Hepatocyte (in vitro differentiated cells): ENCODE measurements at regions not wholly inside any gene's neighbourhood (a gene's known extent, or its start where the extent isn't known, plus 50 kb on each side); places are given as distances from the start of the nearest gene placed in this dataset.

Experiments
- DNase-seq: peaks from one replicate; pipeline ENCODE4 v3.0.0-alpha.2; 2016; ENCODE audit warnings: low spot score
- H2AFZ ChIP-seq: fragments of 200-600 bp; sonication (generic); 2 replicates; pipeline ENCODE4 v1.6.0; 2016; ENCODE audit warnings: antibody characterized with exemption, mild to moderate bottlenecking
- H3K27ac ChIP-seq: fragments of 200-600 bp; sonication (generic); 2 replicates; pipeline ENCODE4 v1.5.1; 2016; ENCODE audit warnings: mild to moderate bottlenecking
- H3K27me3 ChIP-seq: fragments of 200-600 bp; sonication (generic); 2 replicates; pipeline ENCODE4 v1.6.1; 2016
- H3K36me3 ChIP-seq: fragments of 200-600 bp; sonication (generic); replicated peaks from 2 replicates; pipeline ENCODE4 v1.5.1; 2016; ENCODE audit warnings: low read depth; ENCODE audit not compliant: insufficient read depth
- H3K4me1 ChIP-seq: fragments of 200-600 bp; sonication (generic); 2 replicates; pipeline ENCODE4 v1.5.1; 2016; ENCODE audit warnings: mild to moderate bottlenecking, moderate library complexity; ENCODE audit not compliant: insufficient read depth
- H3K4me2 ChIP-seq: fragments of 200-600 bp; sonication (generic); 2 replicates; pipeline ENCODE4 v1.6.0; 2016
- H3K4me3 ChIP-seq: fragments of 200-600 bp; sonication (generic); 2 replicates; pipeline ENCODE4 v1.5.1; 2016; ENCODE audit warnings: mild to moderate bottlenecking
- H3K79me2 ChIP-seq: fragments of 200-600 bp; sonication (generic); 2 replicates; pipeline ENCODE4 v1.6.0; 2017; ENCODE audit warnings: mild to moderate bottlenecking
- H3K9me2 ChIP-seq: fragments of 200-600 bp; sonication (generic); replicated peaks from 2 replicates; pipeline ENCODE4 v1.6.0; 2017; ENCODE audit warnings: mild to moderate bottlenecking; ENCODE audit not compliant: insufficient read depth
- H3K9me3 ChIP-seq: fragments of 200-600 bp; sonication (generic); 2 replicates; pipeline ENCODE4 v1.5.1; 2016; ENCODE audit warnings: low read depth, mild to moderate bottlenecking
- H4K20me1 ChIP-seq: fragments of 200-600 bp; sonication (generic); 2 replicates; pipeline ENCODE4 v1.6.0; 2016; ENCODE audit warnings: mild to moderate bottlenecking; ENCODE audit not compliant: insufficient read depth, poor library complexity, severe bottlenecking
- CTCF ChIP-seq: fragments of 200-600 bp; sonication (generic); IDR thresholded peaks from 2 replicates; pipeline ENCODE4 v1.5.1; 2016; ENCODE audit warnings: antibody characterized with exemption, mild to moderate bottlenecking; ENCODE audit not compliant: poor library complexity
- EZH2 ChIP-seq: fragments of 200-600 bp; sonication (generic); IDR thresholded peaks from 2 replicates; pipeline ENCODE4 v1.6.1; 2016; ENCODE audit warnings: antibody characterized with exemption, mild to moderate bottlenecking, borderline replicate concordance
- EZH2phosphoT487 ChIP-seq: fragments of 200-600 bp; sonication (generic); IDR thresholded peaks from one replicate; pipeline ENCODE4 v1.6.1; 2018; ENCODE audit warnings: antibody characterized with exemption, mild to moderate bottlenecking, low read depth, moderate library complexity; ENCODE audit not compliant: unreplicated experiment, severe bottlenecking
- WGBS: methylation state at CpG from one replicate; pipeline ENCODE4 v1.1.6; 2016; ENCODE audit warnings: low lambda C conversion rate; ENCODE audit errors: missing lambda C conversion rate; 5-methylcytosine and 5-hydroxymethylcytosine counted together

GRCh38 chr7:153402721-153403541, 643.4 kb downstream of the ACTR3B start:
- no peaks in the 10 kb centered on the region for H4K20me1 ChIP-seq
- no peak overlapping the region for H3K4me2 ChIP-seq
- no peaks in the 10 kb centered on the region for H3K27me3 ChIP-seq
- TF ChIP-seq EZH2phosphoT487 (no peak), EZH2 (no peak), CTCF (no peak)
- no peak overlapping the region for H2AFZ ChIP-seq
- no peaks in the 10 kb centered on the region for H3K9me2 ChIP-seq
- no peak overlapping the region for H3K27ac ChIP-seq
- no peak for DNase-seq
- H3K4me1 ChIP-seq: no peaks in the 10 kb centered on the region
- H3K4me3 ChIP-seq: no peak overlapping the region
- WGBS: 90% methylated on average over 7 of the region's 7 CpGs
- no peaks in the 10 kb centered on the region for H3K79me2 ChIP-seq
- H3K9me3 ChIP-seq: no peaks in the 10 kb centered on the region
- H3K36me3 ChIP-seq: no peaks in the 10 kb centered on the region

DNA sequence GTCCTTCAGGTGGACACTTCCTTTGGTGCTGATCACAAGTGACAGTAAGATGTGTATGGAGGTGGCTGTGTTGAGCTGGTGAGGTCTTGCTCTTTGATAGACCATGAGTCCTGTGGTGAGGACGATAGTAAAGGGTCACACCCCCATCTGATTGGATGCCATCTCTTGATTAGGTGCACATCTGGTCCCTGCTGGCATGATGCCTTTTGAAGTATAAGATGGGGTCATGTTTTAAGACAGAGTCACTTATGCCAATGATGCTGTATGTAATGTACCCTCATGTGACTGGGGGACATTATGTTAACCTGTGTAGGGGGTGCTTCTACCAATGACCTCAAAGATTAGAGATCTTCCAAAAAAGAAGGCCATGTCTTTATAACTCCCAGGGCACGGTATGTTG, 644.6 kb downstream of the ACTR3B start:
- Histone ChIP-seq H4K20me1 (no peaks in the 10 kb centered on the region), H2AFZ (no peak overlapping the region), H3K27me3 (no peaks in the 10 kb centered on the region), H3K9me3 (no peaks in the 10 kb centered on the region), H3K4me2 (no peak overlapping the region), H3K9me2 (no peaks in the 10 kb centered on the region), H3K36me3 (no peaks in the 10 kb centered on the region), H3K79me2 (no peaks in the 10 kb centered on the region), H3K4me3 (no peak overlapping the region), H3K4me1 (no peaks in the 10 kb centered on the region), H3K27ac (no peak overlapping the region)
- TF ChIP-seq EZH2 (no peak), EZH2phosphoT487 (no peak), CTCF (no peak)
- WGBS: 75% methylated on average over 2 of the region's 2 CpGs
- DNase-seq: no peak

DNA sequence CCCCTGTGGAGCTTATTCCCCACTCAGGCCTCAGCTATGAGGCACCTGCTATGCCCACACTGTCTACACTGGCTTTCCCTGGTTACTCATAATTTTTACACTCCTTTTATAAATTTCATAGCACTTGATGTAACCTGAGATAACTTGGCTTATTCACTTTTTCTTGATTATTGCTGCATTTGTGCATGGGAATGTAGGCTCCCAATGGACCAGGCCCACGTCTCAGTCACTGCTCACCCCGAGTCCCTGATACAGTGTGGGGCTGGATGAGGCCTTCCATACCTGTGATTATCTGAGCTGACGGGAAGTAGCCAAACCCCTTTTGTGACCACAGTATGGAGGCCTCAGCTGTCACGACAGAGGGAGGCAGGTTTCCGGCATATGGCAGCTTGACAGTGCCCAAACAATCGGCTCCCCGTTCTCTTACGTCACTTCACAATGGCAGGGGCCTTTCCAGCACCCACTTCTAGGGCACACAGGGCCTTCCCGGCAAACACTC, 645.3 kb downstream of the ACTR3B start:
- no peak overlapping the region for H2AFZ ChIP-seq
- H3K4me3 ChIP-seq: no peak overlapping the region
- H3K27ac ChIP-seq: no peak overlapping the region
- no peaks in the 10 kb centered on the region for H3K9me3 ChIP-seq
- no peaks in the 10 kb centered on the region for H3K4me1 ChIP-seq
- no peaks in the 10 kb centered on the region for H3K79me2 ChIP-seq
- TF ChIP-seq EZH2phosphoT487 (no peak), CTCF (no peak), EZH2 (no peak)
- 90% methylated on average over 9 of the region's 9 CpGs for WGBS
- no peaks in the 10 kb centered on the region for H4K20me1 ChIP-seq
- H3K4me2 ChIP-seq: no peak overlapping the region
- H3K9me2 ChIP-seq: no peaks in the 10 kb centered on the region
- DNase-seq: no peak
- H3K36me3 ChIP-seq: no peaks in the 10 kb centered on the region
- no peaks in the 10 kb centered on the region for H3K27me3 ChIP-seq
